K562 (cell line): ENCODE measurements at regions not wholly inside any gene's neighbourhood (a gene's known extent, or its start where the extent isn't known, plus 50 kb on each side); places are given as distances from the start of the nearest gene placed in this dataset.

Experiments used
- BHLHE40 ChIP-seq: IDR thresholded peaks from 2 replicates; pipeline ENCODE4 v1.6.1; 2011; ENCODE audit warnings: low read length, improper control_type of control experiment
- CHAMP1 ChIP-seq: fragments of 450-650 bp; IDR thresholded peaks from 2 replicates; pipeline ENCODE4 v1.6.1; 2016; ENCODE audit warnings: mild to moderate bottlenecking
- CREBBP ChIP-seq: IDR thresholded peaks from one replicate; pipeline ENCODE4 v1.6.1; 2012; ENCODE audit warnings: low read depth, mild to moderate bottlenecking, control low read depth, inconsistent platforms, low read length
- FOSL1 ChIP-seq: fragments of 200-800 bp; sonication (Bioruptor generic); conservative IDR thresholded peaks from 2 replicates; pipeline ENCODE4 v1.6.1; 2016; ENCODE audit warnings: missing genetic modification characterization, missing compliant biosample characterization
- HMGN3 ChIP-seq: IDR thresholded peaks from 2 replicates; pipeline ENCODE4 v1.6.1; 2011; ENCODE audit warnings: borderline replicate concordance, low read depth, mild to moderate bottlenecking, mixed read lengths, low read length; ENCODE audit not compliant: insufficient read length; ENCODE audit errors: extremely low read depth
- JUND ChIP-seq, 2 experiments: IDR thresholded peaks; 2 replicates in 1 of 2; 3 replicates in 1 of 2; pipeline ENCODE4 v1.6.1; 2011; ENCODE audit warnings: borderline replicate concordance in 2 of 2, low read depth in 2 of 2, low read length in 2 of 2, improper control_type of control experiment in 1 of 2, missing biosample characterization in 1 of 2, missing genetic modification characterization in 1 of 2, missing genetic modification reagents in 1 of 2
- KDM4B ChIP-seq, 2 experiments: fragments of 450-650 bp in 1 of 2; sonication (generic) in 1 of 2; IDR thresholded peaks; 2 replicates each; pipeline ENCODE4 v1.6.1; 2016 to 2017; ENCODE audit warnings: borderline replicate concordance in 2 of 2, antibody characterized with exemption in 1 of 2, low read depth in 1 of 2, mild to moderate bottlenecking in 1 of 2
- LCOR ChIP-seq: sonication (generic); formaldehyde crosslinking; IDR thresholded peaks from 2 replicates; pipeline ENCODE4 v1.8.0; 2022; ENCODE audit warnings: mild to moderate bottlenecking, missing genetic modification reagents
- NCOA2 ChIP-seq, 2 experiments: fragments of 450-650 bp; IDR thresholded peaks; 2 replicates each; pipeline ENCODE4 v1.6.1; 2018; ENCODE audit warnings: mild to moderate bottlenecking in 2 of 2, moderate library complexity in 1 of 2; ENCODE audit not compliant: partially characterized antibody in 2 of 2
- NR1H2 ChIP-seq: sonication (generic); formaldehyde crosslinking; IDR thresholded peaks from 2 replicates; pipeline ENCODE4 v1.4.0; 2020; ENCODE audit warnings: mild to moderate bottlenecking, missing genetic modification reagents
- NR2F6 ChIP-seq: fragments of 450-650 bp; formaldehyde crosslinking; IDR thresholded peaks from 2 replicates; pipeline ENCODE4 v1.4.0; 2020; ENCODE audit warnings: mild to moderate bottlenecking
- POU5F1 ChIP-seq: fragments of 150-350 bp; IDR thresholded peaks from 2 replicates; pipeline ENCODE4 v1.6.1; 2014; ENCODE audit warnings: borderline replicate concordance, low read length, low read depth, mild to moderate bottlenecking; ENCODE audit not compliant: partially characterized antibody
- RBM25 ChIP-seq: fragments of 200-400 bp; formaldehyde crosslinking; IDR thresholded peaks from 2 replicates; pipeline ENCODE4 v1.6.1; 2018; ENCODE audit warnings: low read length, low read depth, moderate library complexity; ENCODE audit not compliant: severe bottlenecking
- TARDBP ChIP-seq: fragments of 450-650 bp; IDR thresholded peaks from 2 replicates; pipeline ENCODE4 v1.6.1; 2016
- ZBTB34 ChIP-seq: fragments of 250-450 bp; sonication (Bioruptor Pico); IDR thresholded peaks from 2 replicates; pipeline ENCODE4 v1.8.0; 2021; ENCODE audit warnings: mild to moderate bottlenecking, moderate library complexity
- ZBTB49 ChIP-seq: sonication (generic); formaldehyde crosslinking; IDR thresholded peaks from 2 replicates; pipeline ENCODE4 v1.8.0; 2022; ENCODE audit warnings: missing genetic modification reagents, mild to moderate bottlenecking, borderline replicate concordance
- ZFP30 ChIP-seq: fragments of 250-450 bp; sonication (Bioruptor Pico); IDR thresholded peaks from 2 replicates; pipeline ENCODE4 v1.8.0; 2022; ENCODE audit warnings: moderate library complexity, mild to moderate bottlenecking, inconsistent platforms, borderline replicate concordance
- ZNF212 ChIP-seq: fragments of 450-650 bp; formaldehyde crosslinking; IDR thresholded peaks from 2 replicates; pipeline ENCODE4 v1.4.0; 2020; ENCODE audit warnings: mild to moderate bottlenecking
- TF ChIP-seq, protein P1 (sequence below), 3 experiments: IDR thresholded peaks in 2 of 3; conservative IDR thresholded peaks in 1 of 3; 2 replicates each; pipeline ENCODE4 v1.5.1; 2011 to 2012; ENCODE audit warnings: low read length in 3 of 3, mild to moderate bottlenecking in 3 of 3, control low read depth in 2 of 3, improper control_type of control experiment in 1 of 3, inconsistent platforms in 1 of 3, low read depth in 1 of 3, mixed read lengths in 1 of 3, moderate library complexity in 1 of 3; ENCODE audit not compliant: insufficient read depth in 2 of 3

DNA sequence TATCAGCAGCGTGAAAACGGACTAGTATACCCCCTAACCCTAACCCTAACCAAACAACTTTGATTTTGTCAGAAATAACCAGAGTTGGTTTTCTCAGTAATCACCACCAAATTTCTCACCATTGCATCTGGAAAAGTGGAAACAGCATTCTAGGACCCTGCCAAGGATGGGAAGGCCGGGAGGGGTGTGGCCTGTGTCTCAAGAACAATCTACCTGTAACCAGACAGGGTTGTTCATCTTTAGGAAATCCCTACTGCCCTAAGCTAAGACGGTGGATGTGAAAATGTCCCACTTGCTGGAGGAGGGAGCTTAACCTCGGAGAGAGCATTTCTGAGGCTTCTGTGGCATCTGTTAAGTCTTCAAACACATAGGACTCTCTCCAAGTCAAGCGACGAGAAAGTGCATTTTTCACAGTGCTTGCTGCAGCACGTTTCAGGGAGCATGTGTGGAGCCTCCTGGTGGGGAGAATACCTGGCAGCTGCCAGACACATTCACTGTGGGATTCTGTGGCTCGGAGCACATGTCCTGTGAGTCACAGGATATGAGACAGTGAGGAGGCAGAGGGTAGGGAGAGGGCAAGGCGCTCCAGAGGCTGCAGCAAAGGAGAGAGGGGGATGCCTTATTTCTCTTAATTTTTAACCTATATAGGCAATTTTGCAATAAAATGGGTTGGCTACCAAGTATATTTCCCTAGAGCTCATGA lies 207.5 kb downstream of the SPP2 start (continued):
- peak; percentile 83 for TF ChIP-seq FOSL1 (tag)
- no peak for TF ChIP-seq NCOA2 (IDR thresholded peaks at IDR 0.05; ENCODE audit: partially characterized antibody in 2 of 2)
- TF ChIP-seq POU5F1: no peak
- no peak for TF ChIP-seq CREBBP
- TF ChIP-seq JUND (IDR thresholded peaks at IDR 0.05; ENCODE audit: borderline replicate concordance, low read depth, low read length): 0 out of 2 replicates have a peak, but pooled peaks have one; percentile 4
- TF ChIP-seq JUND (tag; IDR thresholded peaks at IDR 0.05; ENCODE audit: borderline replicate concordance, low read depth, low read length): no peak
- no peak for TF ChIP-seq RBM25
- TF ChIP-seq, protein P1, sequence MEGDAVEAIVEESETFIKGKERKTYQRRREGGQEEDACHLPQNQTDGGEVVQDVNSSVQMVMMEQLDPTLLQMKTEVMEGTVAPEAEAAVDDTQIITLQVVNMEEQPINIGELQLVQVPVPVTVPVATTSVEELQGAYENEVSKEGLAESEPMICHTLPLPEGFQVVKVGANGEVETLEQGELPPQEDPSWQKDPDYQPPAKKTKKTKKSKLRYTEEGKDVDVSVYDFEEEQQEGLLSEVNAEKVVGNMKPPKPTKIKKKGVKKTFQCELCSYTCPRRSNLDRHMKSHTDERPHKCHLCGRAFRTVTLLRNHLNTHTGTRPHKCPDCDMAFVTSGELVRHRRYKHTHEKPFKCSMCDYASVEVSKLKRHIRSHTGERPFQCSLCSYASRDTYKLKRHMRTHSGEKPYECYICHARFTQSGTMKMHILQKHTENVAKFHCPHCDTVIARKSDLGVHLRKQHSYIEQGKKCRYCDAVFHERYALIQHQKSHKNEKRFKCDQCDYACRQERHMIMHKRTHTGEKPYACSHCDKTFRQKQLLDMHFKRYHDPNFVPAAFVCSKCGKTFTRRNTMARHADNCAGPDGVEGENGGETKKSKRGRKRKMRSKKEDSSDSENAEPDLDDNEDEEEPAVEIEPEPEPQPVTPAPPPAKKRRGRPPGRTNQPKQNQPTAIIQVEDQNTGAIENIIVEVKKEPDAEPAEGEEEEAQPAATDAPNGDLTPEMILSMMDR (IDR thresholded peaks at IDR 0.05 in 2 of 3, conservative IDR thresholded peaks at IDR 0.05 in 1 of 3; ENCODE audit: insufficient read depth in 2 of 3, low read depth in 1 of 3, low read length in 3 of 3): 0 out of 6 replicates have a peak, but pooled peaks of 2 of the 3 experiments have one; percentile 12 to 19
- TF ChIP-seq CHAMP1: no peak
- no peak for TF ChIP-seq LCOR (CRISPR knock-in tag)
- no peak for TF ChIP-seq ZNF212 (CRISPR knock-in tag)
- 0 out of 2 replicates have a peak, but pooled peaks have one; percentile 22 for TF ChIP-seq BHLHE40
- no peak for TF ChIP-seq ZBTB34 (CRISPR knock-in tag)
- TF ChIP-seq NR1H2: no peak
- no peak for TF ChIP-seq ZFP30 (CRISPR knock-in tag)
- TF ChIP-seq ZBTB49: no peak
- TF ChIP-seq HMGN3: no peak
- no peak for TF ChIP-seq NR2F6
- no peak for TF ChIP-seq TARDBP
- no peak for TF ChIP-seq KDM4B (IDR thresholded peaks at IDR 0.05; ENCODE audit: borderline replicate concordance in 2 of 2, low read depth in 1 of 2)
